Sigmoid colon (tissue), 4 donors: ENCODE measurements at regions not wholly inside any gene's neighbourhood (a gene's known extent, or its start where the extent isn't known, plus 50 kb on each side); places are given as distances from the start of the nearest gene placed in this dataset.

Source experiments
- EP300 ChIP-seq, 4 donors: sonication (generic); formaldehyde crosslinking; IDR thresholded peaks; one replicate each; pipeline ENCODE4 v1.6.1; 2017; ENCODE audit warnings: antibody characterized with exemption in 4 of 4
- POLR2A ChIP-seq, 2 donors: fragments of 450-650 bp; IDR thresholded peaks; one replicate each; pipeline ENCODE4 v1.6.1; 2016; ENCODE audit warnings: antibody characterized with exemption in 2 of 2, mild to moderate bottlenecking in 2 of 2, moderate library complexity in 2 of 2
- POLR2AphosphoS5 ChIP-seq, 4 donors: sonication (generic); formaldehyde crosslinking; IDR thresholded peaks; one replicate each; pipeline ENCODE4 v1.6.1; 2017; ENCODE audit warnings: antibody characterized with exemption in 4 of 4
- TF ChIP-seq, protein P1 (sequence below), 4 experiments: fragments of 450-650 bp in 3 of 4; fragments of 200-600 bp in 1 of 4; IDR thresholded peaks; one replicate each; pipeline ENCODE4 v1.5.1; 2016 to 2019; ENCODE audit warnings: antibody characterized with exemption in 4 of 4, mild to moderate bottlenecking in 3 of 4, moderate library complexity in 2 of 4

GRCh38 chrX:124257924-124258702 lies 74.3 kb upstream of the TEX13D start:
- TF ChIP-seq, protein P1, sequence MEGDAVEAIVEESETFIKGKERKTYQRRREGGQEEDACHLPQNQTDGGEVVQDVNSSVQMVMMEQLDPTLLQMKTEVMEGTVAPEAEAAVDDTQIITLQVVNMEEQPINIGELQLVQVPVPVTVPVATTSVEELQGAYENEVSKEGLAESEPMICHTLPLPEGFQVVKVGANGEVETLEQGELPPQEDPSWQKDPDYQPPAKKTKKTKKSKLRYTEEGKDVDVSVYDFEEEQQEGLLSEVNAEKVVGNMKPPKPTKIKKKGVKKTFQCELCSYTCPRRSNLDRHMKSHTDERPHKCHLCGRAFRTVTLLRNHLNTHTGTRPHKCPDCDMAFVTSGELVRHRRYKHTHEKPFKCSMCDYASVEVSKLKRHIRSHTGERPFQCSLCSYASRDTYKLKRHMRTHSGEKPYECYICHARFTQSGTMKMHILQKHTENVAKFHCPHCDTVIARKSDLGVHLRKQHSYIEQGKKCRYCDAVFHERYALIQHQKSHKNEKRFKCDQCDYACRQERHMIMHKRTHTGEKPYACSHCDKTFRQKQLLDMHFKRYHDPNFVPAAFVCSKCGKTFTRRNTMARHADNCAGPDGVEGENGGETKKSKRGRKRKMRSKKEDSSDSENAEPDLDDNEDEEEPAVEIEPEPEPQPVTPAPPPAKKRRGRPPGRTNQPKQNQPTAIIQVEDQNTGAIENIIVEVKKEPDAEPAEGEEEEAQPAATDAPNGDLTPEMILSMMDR (IDR thresholded peaks at IDR 0.05) = no peak
- no peak for TF ChIP-seq POLR2A (IDR thresholded peaks at IDR 0.05)
- TF ChIP-seq EP300 (IDR thresholded peaks at IDR 0.05) = no peak
- no peak for TF ChIP-seq POLR2AphosphoS5 (IDR thresholded peaks at IDR 0.05)
